NCI-H460 (cell line): ENCODE measurements at regions not wholly inside any gene's neighbourhood (a gene's known extent, or its start where the extent isn't known, plus 50 kb on each side); places are given as distances from the start of the nearest gene placed in this dataset.

Experiments
- DNase-seq: peaks from one replicate; pipeline ENCODE4 v3.0.0-alpha.2; 2016; ENCODE audit warnings: low read depth; ENCODE audit errors: extremely low read depth

GRCh38 chr1:87803375-87803774 is 474.7 kb downstream of the LMO4 start:
- DNase-seq = no peak

GRCh38 chr1:87804128-87804527 is 475.4 kb downstream of the LMO4 start:
- DNase-seq = no peak

GRCh38 chr1:87805666-87806378 is 477.1 kb downstream of the LMO4 start:
- DNase-seq = no peak

- no peak for DNase-seq
Observed at GRCh38 chr1:87806379-87807094, 477.9 kb downstream of the LMO4 start.

- DNase-seq = no peak
Observed at GRCh38 chr1:87810166-87810565, 481.5 kb downstream of the LMO4 start.

GRCh38 chr1:87812871-87813577 is 484.3 kb downstream of the LMO4 start:
- DNase-seq = no peak

GRCh38 chr1:87814573-87814972 is 485.9 kb downstream of the LMO4 start:
- no peak for DNase-seq

- DNase-seq = no peak
Observed at GRCh38 chr1:87816646-87817045, 488.0 kb downstream of the LMO4 start.

GRCh38 chr1:87820668-87821334 is 492.1 kb downstream of the LMO4 start:
- DNase-seq = no peak

GRCh38 chr1:87821335-87821697 is 492.6 kb downstream of the LMO4 start:
- DNase-seq = no peak

GRCh38 chr1:87826681-87827251 is 498.1 kb downstream of the LMO4 start:
- DNase-seq = no peak

- no peak for DNase-seq
Observed at GRCh38 chr1:87829360-87829759, 500.7 kb downstream of the LMO4 start.

GRCh38 chr1:87830432-87830978 is 501.8 kb downstream of the LMO4 start:
- DNase-seq = no peak

- DNase-seq = no peak
Observed at GRCh38 chr1:87833166-87833565, 504.5 kb downstream of the LMO4 start.

- DNase-seq = no peak
Observed at GRCh38 chr1:87834151-87834550, 505.5 kb downstream of the LMO4 start.

GRCh38 chr1:87834941-87835340 is 506.3 kb downstream of the LMO4 start:
- DNase-seq = no peak

GRCh38 chr1:87840767-87841166 is 512.1 kb downstream of the LMO4 start:
- no peak for DNase-seq

GRCh38 chr1:87841332-87841731 is 512.7 kb downstream of the LMO4 start:
- no peak for DNase-seq

GRCh38 chr1:87842156-87842555 is 513.5 kb downstream of the LMO4 start:
- DNase-seq = no peak

GRCh38 chr1:87844251-87844650 is 515.6 kb downstream of the LMO4 start:
- no peak for DNase-seq

GRCh38 chr1:87851490-87851889 is 522.8 kb downstream of the LMO4 start:
- DNase-seq = no peak
